ENCODE measurements at regions not wholly inside any gene's neighbourhood (a gene's known extent, or its start where the extent isn't known, plus 50 kb on each side); places are given as distances from the start of the nearest gene placed in this dataset.

DNA sequence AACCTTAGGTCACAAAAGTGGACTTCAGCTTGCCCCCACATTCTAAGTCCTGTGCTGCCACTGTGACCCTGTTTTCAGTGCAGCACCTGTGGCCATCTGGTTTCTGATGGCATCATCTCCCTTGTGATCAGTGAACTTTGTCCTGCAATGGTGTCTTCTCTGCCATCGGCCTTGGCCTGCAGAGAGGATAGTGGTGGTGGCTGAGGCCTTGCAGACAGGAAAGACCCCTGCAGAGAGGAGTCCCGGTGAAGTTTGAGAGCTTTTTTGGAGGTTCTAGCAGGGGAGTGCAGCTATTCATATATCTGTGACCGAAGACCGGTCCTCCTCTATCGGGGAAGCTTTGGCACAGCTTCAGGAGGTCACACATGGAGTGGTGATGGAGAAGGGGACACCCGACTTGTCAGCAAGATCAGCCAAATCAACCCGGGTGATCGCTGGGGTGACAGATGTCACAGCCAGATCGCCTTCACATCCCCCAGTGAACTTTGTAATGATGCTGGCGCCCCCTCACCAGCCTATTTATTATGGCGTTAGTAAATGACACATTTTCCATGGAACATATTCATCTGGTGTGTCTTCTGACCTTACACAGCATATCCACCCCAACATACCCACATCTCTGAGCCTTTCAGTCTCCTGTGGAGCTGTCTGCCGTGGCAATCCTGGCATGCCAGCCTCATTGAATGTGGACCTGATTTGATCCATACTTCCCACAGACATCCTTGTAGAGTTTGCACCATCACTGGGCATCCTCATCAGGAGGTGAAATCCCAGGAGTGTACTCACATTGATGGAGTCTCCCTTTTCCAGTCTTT is 136.1 kb downstream of the PAPOLA start:
- TF ChIP-seq POLR2A (IDR thresholded peaks at IDR 0.05; ENCODE audit: low read length): no peak
- TF ChIP-seq GATA1 (IDR thresholded peaks at IDR 0.05; ENCODE audit: low read depth, low read length): no peak

Measured in erythroblast (primary cell).